Astrocyte (in vitro differentiated cells and primary cell): ENCODE measurements at regions not wholly inside any gene's neighbourhood (a gene's known extent, or its start where the extent isn't known, plus 50 kb on each side); places are given as distances from the start of the nearest gene placed in this dataset.
A peak's percentile ranks its signal among the peaks of the same experiment; 100 is the strongest.

Experiments used
- DNase-seq: peaks from one replicate; pipeline ENCODE4 v3.0.0-alpha.2; 2010; ENCODE audit warnings: low read depth
- FAIRE-seq: peaks from 2 replicates; lab custom pipeline; 2011; peaks lifted over from hg19 to GRCh38; lab: Jason Lieb, UNC
- H2AFZ ChIP-seq: 2 replicates; pipeline ENCODE4 v1.6.0; 2012; ENCODE audit warnings: low read depth, low read length, inconsistent platforms
- H3K27ac ChIP-seq: 2 replicates; pipeline ENCODE4 v1.5.1; 2011; ENCODE audit warnings: low read depth, low read length, inconsistent platforms
- H3K27me3 ChIP-seq: 2 replicates; pipeline ENCODE4 v1.6.0; 2011; ENCODE audit warnings: low read length, inconsistent platforms; ENCODE audit not compliant: insufficient read depth
- H3K36me3 ChIP-seq: 2 replicates; pipeline ENCODE4 v1.5.1; 2011; ENCODE audit warnings: low read length, inconsistent platforms; ENCODE audit not compliant: insufficient read depth
- H3K4me1 ChIP-seq: 2 replicates; pipeline ENCODE4 v1.5.1; 2011; ENCODE audit warnings: low read length, inconsistent platforms; ENCODE audit not compliant: insufficient read depth
- H3K4me2 ChIP-seq: 2 replicates; pipeline ENCODE4 v1.6.0; 2012; ENCODE audit warnings: low read length, inconsistent platforms
- H3K4me3 ChIP-seq: 2 replicates; pipeline ENCODE4 v1.5.1; 2011; ENCODE audit warnings: low read depth, mild to moderate bottlenecking, low read length, inconsistent platforms; ENCODE audit not compliant: insufficient read depth
- H3K79me2 ChIP-seq: 2 replicates; pipeline ENCODE4 v1.6.0; 2012; ENCODE audit warnings: mild to moderate bottlenecking, low read length, inconsistent platforms; ENCODE audit not compliant: insufficient read depth
- H3K9ac ChIP-seq: 2 replicates; pipeline ENCODE4 v1.6.0; 2012; ENCODE audit warnings: mild to moderate bottlenecking, low read length, inconsistent platforms
- H3K9me3 ChIP-seq: 2 replicates; pipeline ENCODE4 v1.5.1; 2012; ENCODE audit warnings: low read depth, mild to moderate bottlenecking, low read length, inconsistent platforms; ENCODE audit not compliant: insufficient read depth
- H4K20me1 ChIP-seq: 2 replicates; pipeline ENCODE4 v1.6.0; 2012; ENCODE audit warnings: low read length, inconsistent platforms; ENCODE audit not compliant: insufficient read depth
- H3K27ac Mint-ChIP-seq: one replicate; pipeline ENCODE4 v1.8.0; 2021; ENCODE audit warnings: mild to moderate bottlenecking, mixed read lengths; ENCODE audit not compliant: unreplicated experiment
- H3K27me3 Mint-ChIP-seq: one replicate; pipeline ENCODE4 v1.8.0; 2021; ENCODE audit warnings: low read depth, mixed read lengths; ENCODE audit not compliant: unreplicated experiment
- H3K36me3 Mint-ChIP-seq: one replicate; pipeline ENCODE4 v1.8.0; 2021; ENCODE audit warnings: low read depth, mixed read lengths; ENCODE audit not compliant: unreplicated experiment
- H3K4me1 Mint-ChIP-seq: one replicate; pipeline ENCODE4 v1.8.0; 2021; ENCODE audit warnings: low read depth, mixed read lengths; ENCODE audit not compliant: unreplicated experiment
- H3K4me3 Mint-ChIP-seq: one replicate; pipeline ENCODE4 v1.8.0; 2021; ENCODE audit warnings: mild to moderate bottlenecking, moderate library complexity, mixed read lengths; ENCODE audit not compliant: unreplicated experiment
- H3K9me3 Mint-ChIP-seq: one replicate; pipeline ENCODE4 v1.8.0; 2021; ENCODE audit warnings: mild to moderate bottlenecking, mixed read lengths; ENCODE audit not compliant: unreplicated experiment
- CTCF ChIP-seq: IDR thresholded peaks from 2 replicates; pipeline ENCODE4 v1.5.1; 2011; ENCODE audit warnings: low read depth, mild to moderate bottlenecking, inconsistent platforms, low read length, moderate library complexity; ENCODE audit not compliant: insufficient read depth
- EZH2 ChIP-seq: IDR thresholded peaks from 2 replicates; pipeline ENCODE4 v1.6.1; 2012; ENCODE audit warnings: mild to moderate bottlenecking, low read length, inconsistent platforms; ENCODE audit not compliant: insufficient read depth

GRCh38 chr2:67560771-67561456, 163.8 kb downstream of the ETAA1 start:
- no peak overlapping the region for H3K4me3 ChIP-seq
- H3K27ac ChIP-seq: peak overlapping the region; percentile 22
- no peak for TF ChIP-seq CTCF
- TF ChIP-seq EZH2: no peak
- Mint-ChIP-seq H3K4me3 (no peak overlapping the region), H3K4me1 (peaks cover 10% of the 10 kb centered on the region), H3K27ac (peak overlapping the region; percentile 35), H3K9me3 (peaks cover 4% of the 10 kb centered on the region), H3K36me3 (no peaks in the 10 kb centered on the region), H3K27me3 (no peaks in the 10 kb centered on the region)
- peak; percentile 61 for DNase-seq
- no peaks in the 10 kb centered on the region for H3K9me3 ChIP-seq
- no peaks in the 10 kb centered on the region for H3K79me2 ChIP-seq
- no peaks in the 10 kb centered on the region for H3K27me3 ChIP-seq
- peaks cover 11% of the 10 kb centered on the region for H3K4me1 ChIP-seq
- no peaks in the 10 kb centered on the region for H3K36me3 ChIP-seq
- H4K20me1 ChIP-seq: no peaks in the 10 kb centered on the region
- H2AFZ ChIP-seq: no peak overlapping the region
- no peak for FAIRE-seq
- H3K9ac ChIP-seq: no peak overlapping the region
- H3K4me2 ChIP-seq: peak overlapping the region; percentile 24

- FAIRE-seq (peak; percentile 90), DNase-seq (peak; percentile 95)
- Mint-ChIP-seq H3K27ac (peak overlapping the region; percentile 35), H3K9me3 (peaks cover 4% of the 10 kb centered on the region), H3K4me1 (peaks cover 15% of the 10 kb centered on the region), H3K4me3 (no peak overlapping the region), H3K36me3 (no peaks in the 10 kb centered on the region), H3K27me3 (no peaks in the 10 kb centered on the region)
- Histone ChIP-seq H3K4me2 (peak overlapping the region; percentile 24), H3K4me1 (peaks cover 17% of the 10 kb centered on the region), H3K27me3 (no peaks in the 10 kb centered on the region), H3K27ac (peak overlapping the region; percentile 22), H3K36me3 (no peaks in the 10 kb centered on the region), H3K79me2 (no peaks in the 10 kb centered on the region), H4K20me1 (no peaks in the 10 kb centered on the region), H3K4me3 (no peak overlapping the region), H2AFZ (no peak overlapping the region), H3K9me3 (no peaks in the 10 kb centered on the region), H3K9ac (no peak overlapping the region)
- TF ChIP-seq EZH2 (no peak), CTCF (no peak)
Measured at GRCh38 chr2:67561457-67561965, 164.4 kb downstream of the ETAA1 start.

- TF ChIP-seq CTCF (no peak), EZH2 (no peak)
- DNase-seq (peak; percentile 36), FAIRE-seq (no peak)
- Histone ChIP-seq H3K36me3 (no peaks in the 10 kb centered on the region), H3K4me1 (peaks cover 29% of the 10 kb centered on the region), H3K27ac (no peak overlapping the region), H3K4me3 (no peak overlapping the region), H3K9me3 (no peaks in the 10 kb centered on the region), H3K4me2 (no peak overlapping the region), H3K27me3 (no peaks in the 10 kb centered on the region), H2AFZ (no peak overlapping the region), H3K9ac (no peak overlapping the region), H3K79me2 (no peaks in the 10 kb centered on the region), H4K20me1 (no peaks in the 10 kb centered on the region)
- H3K27ac Mint-ChIP-seq: no peak overlapping the region
- no peak overlapping the region for H3K4me3 Mint-ChIP-seq
- H3K4me1 Mint-ChIP-seq: peaks cover 22% of the 10 kb centered on the region
- no peaks in the 10 kb centered on the region for H3K27me3 Mint-ChIP-seq
- H3K9me3 Mint-ChIP-seq: no peaks in the 10 kb centered on the region
- H3K36me3 Mint-ChIP-seq: no peaks in the 10 kb centered on the region
Measured at GRCh38 chr2:67564076-67564475, 166.9 kb downstream of the ETAA1 start.
